Medulla oblongata (tissue), 1 donor: ENCODE measurements at regions not wholly inside any gene's neighbourhood (a gene's known extent, or its start where the extent isn't known, plus 50 kb on each side); places are given as distances from the start of the nearest gene placed in this dataset.
"Not testable (repeated sequence)": the region's sequence is repeated elsewhere in the genome, so short reads cannot be mapped to it uniquely, and the experiment has no call there.

Experiments used
- DNase-seq: peaks from one replicate; pipeline ENCODE4 v3.0.0-alpha.2; 2015; ENCODE audit errors: extremely low spot score

GRCh38 chr16:88227722-88228482, 154.9 kb upstream of the ZNF469 start:
- not testable (repeated sequence) for DNase-seq

GRCh38 chr16:88228751-88229150, 154.0 kb upstream of the ZNF469 start:
- not testable (repeated sequence) for DNase-seq

GRCh38 chr16:88229710-88230109, 153.0 kb upstream of the ZNF469 start:
- DNase-seq, result not testable (repeated sequence)

- not testable (repeated sequence) for DNase-seq
These were observed 152.3 kb upstream of the ZNF469 start for GRCh38 chr16:88230276-88230966.

- not testable (repeated sequence) for DNase-seq
These were observed 151.7 kb upstream of the ZNF469 start for GRCh38 chr16:88230967-88231615.

- not testable (repeated sequence) for DNase-seq
These were observed 150.9 kb upstream of the ZNF469 start for GRCh38 chr16:88231839-88232238.

GRCh38 chr16:88232401-88233258, 150.1 kb upstream of the ZNF469 start:
- DNase-seq, result not testable (repeated sequence)

GRCh38 chr16:88233621-88234420, 148.9 kb upstream of the ZNF469 start:
- DNase-seq, result not testable (repeated sequence)

GRCh38 chr16:88234421-88235271, 148.1 kb upstream of the ZNF469 start:
- DNase-seq, result not testable (repeated sequence)

GRCh38 chr16:88235691-88236090, 147.1 kb upstream of the ZNF469 start:
- DNase-seq, result not testable (repeated sequence)

GRCh38 chr16:88236229-88236628, 146.5 kb upstream of the ZNF469 start:
- DNase-seq, result not testable (repeated sequence)

- not testable (repeated sequence) for DNase-seq
These were observed 145.4 kb upstream of the ZNF469 start for GRCh38 chr16:88237314-88237713.

- not testable (repeated sequence) for DNase-seq
These were observed 144.9 kb upstream of the ZNF469 start for GRCh38 chr16:88237761-88238415.

GRCh38 chr16:88238732-88239274, 144.0 kb upstream of the ZNF469 start:
- not testable (repeated sequence) for DNase-seq

- not testable (repeated sequence) for DNase-seq
These were observed 142.6 kb upstream of the ZNF469 start for GRCh38 chr16:88240118-88240517.

GRCh38 chr16:88240776-88241175, 142.0 kb upstream of the ZNF469 start:
- DNase-seq, result not testable (repeated sequence)

- DNase-seq, result not testable (repeated sequence)
These were observed 141.1 kb upstream of the ZNF469 start for GRCh38 chr16:88241404-88242311.
